ENCODE measurements at regions not wholly inside any gene's neighbourhood (a gene's known extent, or its start where the extent isn't known, plus 50 kb on each side); places are given as distances from the start of the nearest gene placed in this dataset.
A peak's percentile ranks its signal among the peaks of the same experiment; 100 is the strongest.
"Not testable (repeated sequence)": the region's sequence is repeated elsewhere in the genome, so short reads cannot be mapped to it uniquely, and the experiment has no call there.

- DNase-seq (ENCODE audit: low spot score) = no peak
Measured at GRCh38 chr5:144004751-144005150, 165.7 kb downstream of the YIPF5 start.

- DNase-seq (ENCODE audit: low spot score) = no peak
Measured at GRCh38 chr5:144009116-144009515, 161.3 kb downstream of the YIPF5 start.

- DNase-seq (ENCODE audit: low spot score) = no peak
Measured at GRCh38 chr5:144011388-144011787, 159.1 kb downstream of the YIPF5 start.

GRCh38 chr5:144013816-144014215 is 156.6 kb downstream of the YIPF5 start:
- no peak for DNase-seq (ENCODE audit: low spot score)

GRCh38 chr5:144015961-144016360 is 154.5 kb downstream of the YIPF5 start:
- no peak for DNase-seq (ENCODE audit: low spot score)

- no peak for DNase-seq (ENCODE audit: low spot score)
Measured at GRCh38 chr5:144017119-144017518, 153.3 kb downstream of the YIPF5 start.

- no peak for DNase-seq (ENCODE audit: low spot score)
Measured at GRCh38 chr5:144017631-144018030, 152.8 kb downstream of the YIPF5 start.

- no peak for DNase-seq (ENCODE audit: low spot score)
Measured at GRCh38 chr5:144024090-144024489, 146.4 kb downstream of the YIPF5 start.

- DNase-seq (ENCODE audit: low spot score) = no peak
Measured at GRCh38 chr5:144024545-144024944, 145.9 kb downstream of the YIPF5 start.

- DNase-seq (ENCODE audit: low spot score) = no peak
Measured at GRCh38 chr5:144026286-144026685, 144.2 kb downstream of the YIPF5 start.

- no peak for DNase-seq (ENCODE audit: low spot score)
Measured at GRCh38 chr5:144028058-144028457, 142.4 kb downstream of the YIPF5 start.

GRCh38 chr5:144028636-144029035 is 141.8 kb downstream of the YIPF5 start:
- DNase-seq (ENCODE audit: low spot score) = peak; percentile 52

GRCh38 chr5:144030904-144031303 is 139.6 kb downstream of the YIPF5 start:
- no peak for DNase-seq (ENCODE audit: low spot score)

GRCh38 chr5:144032375-144032774 is 138.1 kb downstream of the YIPF5 start:
- DNase-seq (ENCODE audit: low spot score) = no peak

GRCh38 chr5:144033486-144033885 is 137.0 kb downstream of the YIPF5 start:
- no peak for DNase-seq (ENCODE audit: low spot score)

- DNase-seq (ENCODE audit: low spot score) = no peak
Measured at GRCh38 chr5:144035046-144035740, 135.3 kb downstream of the YIPF5 start.

- DNase-seq (ENCODE audit: low spot score) = no peak
Measured at GRCh38 chr5:144036476-144036875, 134.0 kb downstream of the YIPF5 start.

- no peak for DNase-seq (ENCODE audit: low spot score)
Measured at GRCh38 chr5:144040615-144041305, 129.7 kb downstream of the YIPF5 start.

GRCh38 chr5:144042156-144042555 is 128.3 kb downstream of the YIPF5 start:
- DNase-seq (ENCODE audit: low spot score) = peak; percentile 16

- no peak for DNase-seq (ENCODE audit: low spot score)
Measured at GRCh38 chr5:144048259-144048856, 122.1 kb downstream of the YIPF5 start.

- not testable (repeated sequence) for DNase-seq (ENCODE audit: low spot score)
Measured at GRCh38 chr5:144055391-144055790, 115.1 kb downstream of the YIPF5 start.

- not testable (repeated sequence) for DNase-seq (ENCODE audit: low spot score)
Measured at GRCh38 chr5:144060091-144060490, 110.4 kb downstream of the YIPF5 start.

- no peak for DNase-seq (ENCODE audit: low spot score)
Measured at GRCh38 chr5:144060598-144060997, 109.9 kb downstream of the YIPF5 start.
